DMS 273 (cell line): ENCODE measurements at regions not wholly inside any gene's neighbourhood (a gene's known extent, or its start where the extent isn't known, plus 50 kb on each side); places are given as distances from the start of the nearest gene placed in this dataset.
A peak's percentile ranks its signal among the peaks of the same experiment; 100 is the strongest.
"Not testable (repeated sequence)": the region's sequence is repeated elsewhere in the genome, so short reads cannot be mapped to it uniquely, and the experiment has no call there.

Experiments used
- DNase-seq: peaks from one replicate; lab custom pipeline; 2025; ENCODE audit not compliant: unreplicated experiment; lab: John Stamatoyannopoulos, UW

DNA sequence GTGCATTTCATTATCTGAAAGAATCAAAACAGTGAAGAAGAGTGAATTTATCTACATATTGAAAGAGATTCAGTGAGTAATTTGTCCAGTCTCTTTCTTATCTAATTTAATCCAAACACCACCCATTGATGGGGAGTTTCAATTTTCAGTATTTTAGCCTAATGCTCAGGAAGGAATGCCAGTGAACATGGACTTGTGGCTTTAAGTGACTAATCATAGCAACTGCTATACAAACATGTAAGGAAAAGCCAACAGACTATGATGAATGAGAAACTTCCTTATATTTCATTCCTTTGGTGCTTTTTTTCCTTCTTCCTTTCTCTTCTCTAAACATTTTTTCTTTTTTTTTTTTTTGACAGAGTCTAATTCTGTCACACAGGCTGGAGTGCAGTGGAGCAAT lies 885.8 kb downstream of the KCNJ2 start:
- DNase-seq = no peak

DNA sequence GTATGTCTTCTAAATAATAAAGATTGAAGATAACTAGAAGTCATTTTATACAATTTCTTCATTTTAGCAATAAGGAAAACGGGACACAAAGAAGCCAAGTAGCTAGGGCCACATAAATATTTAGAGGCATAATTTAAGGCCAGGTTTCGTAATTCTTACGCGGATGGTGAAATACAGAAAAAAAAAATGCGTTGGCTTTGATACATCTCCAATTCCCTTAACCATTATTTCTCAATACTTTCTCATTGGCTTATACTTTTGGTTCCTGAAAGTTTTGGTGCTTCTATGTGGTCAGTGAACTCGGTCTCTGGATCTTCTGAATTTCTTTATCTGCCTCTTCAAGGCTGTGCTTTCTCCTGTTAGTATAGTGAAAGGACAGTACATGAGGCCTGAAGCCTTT lies 888.1 kb downstream of the KCNJ2 start:
- DNase-seq = no peak

DNA sequence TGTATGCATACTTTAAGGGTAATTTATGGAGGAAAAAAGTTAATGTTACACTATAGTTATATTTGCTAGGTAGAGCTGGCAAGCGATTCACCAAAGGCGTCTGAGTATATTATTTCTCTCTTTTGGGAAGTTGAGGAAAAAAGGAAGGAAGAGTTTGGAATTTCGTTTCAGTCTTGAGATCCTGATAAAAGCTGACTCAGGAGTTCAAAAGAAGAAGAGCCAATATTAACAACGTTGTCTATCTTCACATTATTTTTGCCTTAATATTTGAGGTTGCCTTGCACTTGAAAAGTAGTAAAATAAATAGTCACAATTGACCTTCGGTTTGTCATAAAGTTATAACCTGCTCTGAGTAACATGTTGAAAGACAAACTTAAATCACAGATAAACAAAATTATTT lies 888.6 kb downstream of the KCNJ2 start:
- no peak for DNase-seq

DNA sequence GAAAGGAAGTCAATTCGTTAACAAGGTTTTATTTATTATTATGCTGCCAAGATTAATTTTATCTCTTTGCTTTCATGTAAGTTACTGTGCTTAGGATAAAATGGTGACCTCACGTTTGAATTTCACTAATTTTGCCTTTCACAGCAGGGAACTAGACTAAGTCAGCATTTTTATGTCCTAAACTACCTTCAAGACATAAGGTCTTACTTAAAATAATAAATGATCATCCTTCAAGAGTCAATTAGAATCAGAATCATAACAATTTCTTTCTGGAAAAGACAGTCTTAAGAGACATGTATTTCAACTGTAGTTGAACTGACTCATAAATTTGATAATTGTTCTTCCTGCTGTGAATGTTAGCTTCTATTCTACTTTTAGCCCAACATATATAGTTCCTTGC lies 893.8 kb downstream of the KCNJ2 start:
- no peak for DNase-seq

- DNase-seq = no peak
These were observed 894.2 kb downstream of the KCNJ2 start for GRCh38 chr17:71063559-71063958.

- no peak for DNase-seq
These were observed 898.5 kb downstream of the KCNJ2 start for GRCh38 chr17:71067669-71068407.

- DNase-seq = no peak
These were observed 899.0 kb downstream of the KCNJ2 start for GRCh38 chr17:71068408-71068750.

DNA sequence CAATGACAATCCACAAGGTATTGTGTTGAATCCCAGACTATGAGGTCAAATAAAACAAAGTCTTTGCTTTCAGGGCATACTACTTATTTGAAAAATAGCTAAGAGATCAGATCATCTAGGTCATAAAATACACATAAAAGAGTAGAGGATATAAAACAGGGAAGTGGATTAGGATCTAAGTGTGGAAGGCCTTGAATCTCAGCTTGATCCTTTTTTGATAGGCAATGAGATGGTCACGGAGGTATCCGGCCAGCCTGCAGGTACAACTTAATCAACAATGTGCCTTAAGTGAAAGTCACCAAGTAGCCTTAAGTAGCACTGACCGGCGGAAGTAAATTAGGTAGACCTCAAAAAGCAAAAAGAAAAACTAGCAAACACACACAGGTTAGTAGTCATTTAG lies 901.7 kb downstream of the KCNJ2 start:
- DNase-seq = no peak

DNA sequence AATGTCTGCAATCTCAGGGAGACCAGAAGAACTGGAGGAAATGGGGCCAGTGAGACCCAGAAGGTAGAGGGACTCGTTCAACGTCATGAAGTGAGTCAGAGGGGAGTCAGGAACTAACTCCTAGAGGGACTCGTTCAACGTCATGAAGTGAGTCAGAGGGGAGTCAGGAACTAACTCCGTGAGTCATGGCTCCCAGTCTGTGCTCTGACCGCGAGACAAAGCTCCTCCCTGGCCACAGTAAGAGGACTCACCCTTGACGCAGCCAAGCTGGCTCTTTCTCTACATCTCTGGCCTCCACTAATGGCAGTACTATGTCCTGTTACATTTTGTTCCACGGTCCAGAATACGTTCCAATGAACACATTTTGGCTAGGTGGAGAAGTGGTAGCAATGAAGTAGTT lies 902.5 kb downstream of the KCNJ2 start:
- DNase-seq = no peak

DNA sequence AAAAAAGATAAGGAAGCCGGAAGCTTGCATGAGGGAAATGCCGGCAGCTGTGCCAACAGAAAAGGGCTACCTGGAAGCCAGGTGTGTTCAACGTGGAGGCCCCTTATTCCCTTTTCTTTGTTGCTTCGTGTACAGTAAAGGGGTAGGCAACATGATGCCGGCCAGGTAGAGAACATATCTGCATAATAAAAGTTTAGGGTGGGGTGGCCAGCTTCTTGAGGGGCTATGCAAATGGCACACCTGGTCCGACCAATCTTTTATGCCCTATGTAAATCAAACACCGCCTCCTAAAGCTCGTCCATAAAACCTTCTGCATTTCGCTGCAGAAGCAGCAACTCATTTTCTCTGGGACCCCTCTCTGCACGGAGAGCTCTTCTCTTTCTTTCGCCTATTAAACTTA lies 911.6 kb downstream of the KCNJ2 start:
- no peak for DNase-seq

- DNase-seq = no peak
These were observed 912.3 kb downstream of the KCNJ2 start for GRCh38 chr17:71081666-71082065.

- DNase-seq = peak; percentile 77
These were observed 914.9 kb downstream of the KCNJ2 start for GRCh38 chr17:71084219-71084618.

- no peak for DNase-seq
These were observed 915.5 kb downstream of the KCNJ2 start for GRCh38 chr17:71084838-71085237.

DNA sequence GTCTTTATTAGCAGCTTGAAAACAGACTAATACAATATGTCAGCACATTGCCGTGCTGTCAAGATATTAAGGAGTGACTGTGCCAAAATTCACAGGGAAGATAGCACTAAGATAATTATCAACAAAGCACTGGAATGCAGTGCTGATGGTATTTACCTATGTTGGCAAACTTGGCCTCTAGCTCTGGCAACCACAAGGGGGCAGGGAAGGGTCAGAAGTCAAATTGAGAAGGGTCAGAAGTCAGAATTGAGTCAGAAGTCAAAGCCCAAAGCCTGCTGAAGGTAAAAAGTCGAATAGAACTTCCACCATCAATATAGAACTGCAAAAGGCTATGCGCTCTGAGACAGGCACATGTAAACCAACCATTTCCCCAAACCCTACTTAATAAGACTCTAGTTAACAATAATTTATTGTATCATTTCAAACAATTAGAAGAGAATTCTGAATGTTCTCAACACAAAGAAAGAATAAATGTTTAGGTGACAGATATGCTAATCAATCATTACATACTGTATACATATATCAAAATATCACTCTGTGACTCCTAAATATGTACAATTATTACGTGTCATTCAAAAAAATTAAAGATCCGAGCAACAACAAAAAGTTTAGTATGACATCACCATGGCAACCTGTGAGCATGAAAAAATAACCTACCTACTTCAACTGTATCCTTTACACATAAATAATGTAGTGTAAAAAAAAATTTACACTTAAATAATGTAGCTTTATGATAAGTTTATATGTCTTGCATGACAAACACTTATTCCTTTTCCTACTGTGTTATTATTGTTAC lies 916.1 kb downstream of the KCNJ2 start:
- peak; percentile 77 for DNase-seq

DNA sequence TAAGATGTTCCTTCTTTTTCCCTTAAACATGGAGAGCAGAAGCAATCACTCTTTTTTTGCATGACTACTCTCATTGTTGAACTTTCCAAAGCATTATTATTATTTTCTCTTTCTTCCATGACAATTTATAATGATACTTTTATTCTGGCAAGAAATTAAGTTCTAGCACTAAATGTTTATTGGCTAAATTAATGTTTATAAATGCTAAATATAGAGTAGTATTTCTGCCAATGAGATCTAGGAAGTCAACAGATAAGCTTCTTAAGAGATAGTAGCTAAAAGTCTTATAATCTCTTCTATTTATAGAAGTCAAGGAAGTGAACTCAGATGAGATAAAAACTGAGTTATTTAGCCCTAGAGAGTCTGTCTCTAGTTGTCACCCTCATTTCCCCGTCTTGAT lies 920.1 kb downstream of the KCNJ2 start:
- DNase-seq = no peak

GRCh38 chr17:71098071-71098470 lies 928.7 kb downstream of the KCNJ2 start:
- no peak for DNase-seq

DNA sequence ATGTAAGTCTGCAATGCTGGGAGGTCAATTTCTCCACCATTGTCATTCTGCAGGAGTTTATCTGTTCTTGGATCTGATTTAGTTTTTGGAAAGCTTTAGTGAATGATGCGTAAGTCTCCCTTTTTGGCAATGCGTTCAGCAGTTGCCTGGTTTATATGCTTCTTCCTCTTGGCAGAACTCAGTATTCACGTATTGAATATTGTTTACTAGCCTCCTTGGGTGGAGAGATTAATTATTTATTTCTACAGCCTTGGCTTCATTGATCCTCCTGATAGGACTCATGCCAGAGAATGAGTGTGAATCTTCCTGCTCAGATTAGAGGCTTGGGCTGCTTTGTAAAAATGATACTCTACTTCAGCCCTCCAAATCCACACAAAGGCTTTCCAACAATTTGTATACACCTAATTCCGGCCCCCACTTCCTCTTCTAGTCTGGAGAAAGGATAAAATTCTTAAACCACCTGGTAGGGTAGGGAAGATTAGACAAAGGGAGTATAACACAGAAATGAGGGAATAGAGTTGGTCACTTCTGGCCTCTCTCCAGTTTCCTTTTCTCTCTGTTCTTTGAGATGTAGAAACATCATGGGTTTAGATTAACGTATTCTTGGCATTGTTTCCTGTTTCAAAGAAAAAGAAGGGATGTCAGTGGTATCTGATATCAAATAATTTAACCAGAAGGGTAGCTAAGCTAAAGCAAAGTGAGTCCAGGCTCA lies 929.8 kb downstream of the KCNJ2 start:
- no peak for DNase-seq

DNA sequence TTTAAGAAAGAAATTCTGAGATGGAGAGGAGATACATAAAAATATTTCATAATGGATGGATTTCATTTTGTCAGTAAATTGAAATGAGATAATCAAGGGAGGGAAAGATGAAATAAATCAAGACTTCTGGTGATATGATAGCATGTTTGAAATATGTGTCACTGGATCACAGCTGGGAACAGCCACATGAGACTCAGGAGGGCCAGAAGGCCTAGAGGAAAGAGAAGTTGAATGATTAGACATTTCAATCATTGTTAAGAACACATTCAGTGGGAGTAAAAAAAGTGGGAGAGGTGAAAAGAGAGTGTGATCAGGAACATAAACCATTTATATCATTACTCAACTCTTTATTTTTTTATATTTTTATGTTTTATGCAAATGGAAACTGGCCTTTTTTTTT lies 933.4 kb downstream of the KCNJ2 start:
- no peak for DNase-seq

DNA sequence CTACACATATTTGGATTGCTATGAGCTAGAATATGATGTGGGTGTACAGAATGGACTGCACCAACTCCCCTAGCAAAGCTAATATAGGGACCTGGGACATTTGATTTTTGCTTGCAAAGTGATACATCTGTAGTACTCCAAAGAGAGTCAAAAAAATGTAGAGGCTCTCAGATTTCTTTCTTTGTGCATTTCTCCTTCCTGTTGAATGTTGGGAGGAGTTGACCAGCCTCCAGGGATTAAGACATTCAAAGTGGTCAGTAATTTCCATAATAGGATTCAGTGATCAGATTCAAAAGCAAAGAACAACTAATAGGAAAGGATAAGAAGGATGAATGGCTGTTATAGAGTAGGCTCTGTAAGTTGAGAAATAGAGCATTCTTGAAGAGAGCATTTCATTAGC lies 934.9 kb downstream of the KCNJ2 start:
- DNase-seq = no peak

GRCh38 chr17:71106056-71106455 lies 936.7 kb downstream of the KCNJ2 start:
- DNase-seq = not testable (repeated sequence)

DNA sequence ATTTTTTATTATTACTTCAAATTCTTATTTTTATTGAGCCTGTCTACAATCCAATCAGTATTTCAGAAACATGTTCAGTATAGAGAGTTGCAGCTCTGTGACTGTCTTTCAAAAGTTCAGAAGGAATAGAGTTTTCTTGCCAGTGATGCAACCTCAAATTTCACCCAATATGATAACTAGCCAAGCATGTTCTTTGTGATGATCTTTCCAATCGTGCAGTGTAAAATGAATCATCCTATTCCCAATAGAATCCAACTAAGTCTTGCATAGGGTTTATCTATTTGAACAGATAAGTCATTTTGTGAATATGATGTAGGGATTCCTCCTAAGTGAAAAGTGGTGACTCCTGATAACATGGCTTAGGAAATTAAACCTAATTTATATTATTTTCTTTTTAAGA lies 937.8 kb downstream of the KCNJ2 start:
- DNase-seq = no peak

GRCh38 chr17:71109697-71110096 lies 940.4 kb downstream of the KCNJ2 start:
- no peak for DNase-seq
